ENCODE measurements at regions not wholly inside any gene's neighbourhood (a gene's known extent, or its start where the extent isn't known, plus 50 kb on each side); places are given as distances from the start of the nearest gene placed in this dataset.
"Not testable (repeated sequence)": the region's sequence is repeated elsewhere in the genome, so short reads cannot be mapped to it uniquely, and the experiment has no call there.

DNA sequence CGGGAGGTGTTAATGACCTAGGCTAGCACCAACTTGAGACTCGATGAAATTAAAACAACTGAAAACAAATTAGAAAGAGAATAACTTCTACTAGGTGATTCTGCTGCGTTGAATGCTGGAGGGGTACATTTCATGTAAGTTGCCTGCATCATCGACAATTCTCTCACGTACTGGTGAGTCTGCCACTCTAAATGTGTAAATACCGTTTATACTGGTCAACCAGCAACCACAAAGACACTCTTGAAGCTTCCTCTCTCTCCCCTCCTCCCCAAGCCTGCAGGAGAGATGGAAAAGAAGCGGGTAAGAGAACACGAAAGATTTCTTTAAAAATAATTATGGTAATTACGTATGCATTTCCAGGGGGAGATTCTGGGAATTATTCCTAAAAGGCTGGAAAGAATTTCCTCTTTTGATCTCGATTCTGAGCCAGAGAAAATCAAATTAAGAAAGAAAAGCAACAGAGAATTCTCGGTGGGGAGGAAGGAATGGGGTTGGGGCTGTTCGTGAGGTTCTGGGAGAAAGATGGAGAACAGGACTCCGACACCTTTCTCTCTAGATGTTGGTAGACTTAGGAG lies 68.6 kb upstream of the MRTFB start:
- no peak for DNase-seq

DNA sequence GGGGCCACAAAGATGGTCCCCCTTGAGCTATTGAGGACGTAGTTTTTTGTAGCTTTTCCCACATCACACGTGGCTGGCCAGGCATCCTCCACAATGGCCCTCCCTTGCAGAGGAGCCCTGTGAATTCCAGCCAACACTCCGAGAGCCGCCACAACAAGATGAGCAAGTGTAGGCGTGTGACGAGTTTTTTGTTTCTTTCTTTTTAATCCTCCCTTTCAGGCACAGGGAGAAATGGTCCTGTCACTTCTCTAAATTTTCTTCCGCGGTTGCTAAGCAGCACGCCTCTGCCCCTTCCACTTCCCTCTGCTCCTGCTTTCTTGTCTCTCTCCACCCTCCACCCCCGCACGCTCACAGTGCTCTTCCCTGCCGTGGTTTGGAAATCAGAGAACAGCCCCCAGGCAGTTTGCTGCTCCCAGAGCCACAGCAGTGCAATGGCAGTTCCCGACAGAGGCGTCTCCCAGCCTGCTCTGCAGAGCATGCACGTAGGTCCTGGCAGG lies 68.0 kb upstream of the MRTFB start:
- DNase-seq = peak; percentile 26

DNA sequence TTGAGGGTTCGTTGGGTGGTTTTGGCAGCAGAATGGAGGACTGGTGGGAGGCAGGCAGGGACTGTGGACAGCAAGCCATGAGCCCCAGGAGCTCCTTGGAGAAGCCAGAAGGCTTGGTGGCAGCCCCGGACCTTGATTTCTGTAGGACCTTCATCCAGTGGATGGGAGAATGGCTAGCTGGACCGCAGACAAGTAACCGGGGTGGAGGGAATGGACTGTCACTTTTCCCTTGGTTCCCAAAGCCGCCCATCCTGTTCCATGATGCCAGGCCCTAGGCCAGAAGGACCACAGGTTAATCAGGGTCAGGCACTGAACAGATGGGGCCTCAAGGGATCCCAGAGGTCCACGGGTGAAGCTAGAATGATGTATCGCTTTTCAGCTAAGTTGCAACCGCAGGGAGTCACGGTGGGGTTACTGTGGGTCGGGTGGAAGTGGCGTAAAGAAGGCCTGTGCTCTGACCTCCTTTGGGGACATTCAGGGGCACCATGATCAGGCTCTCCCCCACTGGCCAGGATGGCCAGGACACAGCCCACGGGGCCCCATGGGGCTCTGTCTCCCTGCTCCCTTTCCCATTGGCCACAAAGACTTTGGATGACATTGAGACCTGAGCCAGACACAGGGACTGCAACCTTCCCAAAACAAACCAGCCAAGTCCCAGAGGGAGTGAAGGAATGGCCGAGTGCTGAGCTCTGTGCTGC lies 66.9 kb upstream of the MRTFB start:
- no peak for DNase-seq

- DNase-seq = no peak
These were observed 66.3 kb upstream of the MRTFB start for GRCh38 chr16:14004729-14005315.

DNA sequence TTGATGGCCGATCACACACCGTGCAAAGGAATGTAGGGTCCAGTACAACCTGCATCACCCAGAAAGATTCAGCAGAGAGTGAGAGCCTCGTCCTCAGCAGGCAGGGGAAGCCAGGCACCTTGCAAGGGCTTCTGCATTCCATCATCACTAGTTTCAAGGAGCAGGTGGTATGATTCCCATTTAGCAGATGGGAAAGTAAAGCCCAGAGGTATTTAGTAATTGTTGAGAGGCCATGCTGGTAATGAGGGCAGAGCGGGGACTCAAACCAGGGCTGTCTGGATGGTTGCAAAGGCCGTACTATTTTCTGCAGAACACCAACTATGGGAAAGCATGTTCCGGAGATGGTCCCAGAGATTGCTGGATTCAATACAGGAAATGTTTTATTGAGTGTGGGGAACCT lies 65.8 kb upstream of the MRTFB start:
- no peak for DNase-seq

DNA sequence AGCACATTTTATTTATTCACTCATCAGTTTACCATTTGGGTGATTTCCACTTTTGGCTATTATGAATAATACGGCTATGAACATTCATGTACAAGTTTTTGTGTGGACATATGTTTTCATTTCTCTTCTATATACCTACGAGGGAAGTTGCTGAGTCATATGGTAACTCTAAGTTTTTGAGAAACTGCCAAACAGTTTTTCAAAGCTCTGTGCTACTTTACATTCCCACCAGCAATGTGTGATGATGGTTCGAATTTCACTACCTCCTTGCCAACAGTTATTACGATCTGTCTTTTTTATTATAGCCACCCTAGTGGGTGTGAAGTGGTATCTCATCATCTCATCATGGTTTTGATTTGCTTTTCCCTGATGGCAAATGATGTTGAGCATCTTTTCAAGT lies 63.7 kb upstream of the MRTFB start:
- no peak for DNase-seq

DNA sequence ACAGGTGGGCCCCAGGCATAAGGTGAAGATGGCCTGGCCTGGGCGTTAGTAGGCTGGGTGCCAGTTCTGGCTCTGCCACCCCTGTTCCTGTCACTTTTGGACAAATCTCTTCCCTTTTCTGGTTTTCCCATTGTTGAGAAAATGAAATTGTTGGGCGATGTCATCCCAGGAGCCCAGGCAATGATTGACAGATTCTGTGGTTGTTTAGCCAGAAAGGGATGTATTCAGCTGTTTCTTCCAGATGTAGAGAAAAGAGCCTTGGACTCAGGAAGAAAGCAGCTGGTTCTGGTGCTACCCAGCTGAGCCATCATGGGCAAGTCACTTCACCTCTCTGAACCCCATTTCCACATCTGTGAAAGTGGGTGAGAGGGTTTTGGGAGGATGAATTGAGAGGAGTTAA lies 60.1 kb upstream of the MRTFB start:
- DNase-seq = no peak

- no peak for DNase-seq
These were observed 59.3 kb upstream of the MRTFB start for GRCh38 chr16:14011846-14012245.

DNA sequence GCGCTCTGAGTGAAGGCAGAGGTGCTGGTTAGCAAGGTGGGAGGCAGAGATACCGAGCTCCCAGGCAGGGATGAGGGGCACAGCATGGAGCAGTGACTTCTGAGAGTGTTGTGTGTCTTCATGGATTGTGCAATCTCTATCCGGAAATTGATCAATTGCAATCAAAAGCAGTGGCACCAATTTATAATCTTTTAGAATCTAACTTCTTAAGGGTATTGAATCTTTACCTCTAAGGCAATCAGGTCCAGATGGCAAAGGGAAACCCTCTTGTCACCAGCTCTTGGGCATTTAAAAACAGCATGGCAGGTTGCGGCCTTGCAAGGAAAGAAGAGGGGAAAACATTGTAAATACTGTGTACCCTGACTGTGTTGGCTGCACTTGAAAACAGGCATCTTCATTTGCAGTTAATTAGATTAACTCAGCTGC lies 58.0 kb upstream of the MRTFB start:
- DNase-seq = no peak

DNA sequence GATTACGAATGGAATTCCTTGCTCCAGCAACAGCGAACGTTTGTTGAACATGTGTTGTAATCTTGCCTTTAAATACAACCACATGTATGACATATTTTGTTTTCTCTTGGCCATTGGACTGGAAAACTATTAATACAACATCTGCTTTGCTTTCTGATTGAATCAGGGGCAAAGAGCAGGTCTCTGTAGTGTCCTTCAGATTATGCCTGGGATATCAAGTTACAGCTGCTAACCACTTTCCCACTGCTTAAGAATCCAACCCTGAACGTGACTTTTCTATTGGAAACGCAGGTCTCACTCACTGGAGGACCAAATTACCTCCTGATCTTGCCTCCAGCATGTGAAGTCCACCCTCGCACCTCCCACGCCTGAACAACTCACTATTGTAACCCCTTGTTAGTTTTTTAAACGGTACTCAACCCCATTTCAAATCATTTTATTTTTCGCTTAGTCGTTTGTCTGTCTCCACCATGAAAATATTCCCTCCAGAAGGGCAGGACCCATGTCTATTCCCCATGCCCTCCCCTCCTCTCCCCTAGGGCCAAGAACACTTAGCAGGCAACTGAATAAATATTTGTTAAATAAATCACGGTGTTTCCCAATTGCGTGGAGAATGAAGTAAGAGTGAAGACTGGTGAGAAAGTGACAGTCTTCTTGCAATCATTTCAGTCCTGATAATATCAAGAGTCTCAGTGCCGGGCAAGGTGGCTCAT lies 57.4 kb upstream of the MRTFB start:
- peak; percentile 14 for DNase-seq

DNA sequence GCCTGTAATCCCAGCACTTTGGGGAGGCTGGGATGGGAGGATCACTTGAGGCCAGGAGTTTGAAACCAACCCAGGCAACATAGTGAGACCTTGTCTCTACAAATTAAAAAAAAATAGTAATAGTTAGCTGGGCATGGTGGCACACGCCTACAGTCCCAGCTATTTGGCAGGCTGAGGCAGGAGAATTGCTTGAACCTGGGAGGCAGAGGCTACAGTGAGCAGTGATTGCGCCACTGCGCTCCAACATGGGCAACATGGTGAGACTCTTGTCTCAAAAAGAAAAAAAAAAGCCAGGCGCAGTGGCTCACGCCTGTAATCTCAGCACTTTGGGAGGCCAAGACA lies 56.9 kb upstream of the MRTFB start:
- DNase-seq = no peak

DNA sequence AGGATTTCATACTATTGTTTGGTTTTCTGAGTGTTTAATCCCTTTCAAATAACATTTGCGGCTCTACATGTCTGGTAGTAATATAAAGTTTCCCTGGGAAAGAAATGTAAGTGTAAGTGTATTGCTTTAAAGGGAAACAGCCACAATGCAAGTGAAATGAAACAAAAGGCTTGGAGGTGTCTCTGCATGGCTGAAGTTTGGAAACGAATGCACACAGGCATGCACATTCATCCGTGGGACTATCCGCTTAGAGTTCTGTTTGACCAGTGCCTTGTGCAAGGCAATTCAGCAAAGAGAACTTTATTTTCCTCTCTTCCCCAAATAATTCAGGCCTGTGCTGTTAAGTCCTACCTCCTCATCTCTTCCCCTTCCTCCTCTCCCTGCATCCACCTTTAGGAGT lies 56.1 kb upstream of the MRTFB start:
- no peak for DNase-seq

GRCh38 chr16:14015461-14015860 lies 55.7 kb upstream of the MRTFB start:
- DNase-seq = no peak

DNA sequence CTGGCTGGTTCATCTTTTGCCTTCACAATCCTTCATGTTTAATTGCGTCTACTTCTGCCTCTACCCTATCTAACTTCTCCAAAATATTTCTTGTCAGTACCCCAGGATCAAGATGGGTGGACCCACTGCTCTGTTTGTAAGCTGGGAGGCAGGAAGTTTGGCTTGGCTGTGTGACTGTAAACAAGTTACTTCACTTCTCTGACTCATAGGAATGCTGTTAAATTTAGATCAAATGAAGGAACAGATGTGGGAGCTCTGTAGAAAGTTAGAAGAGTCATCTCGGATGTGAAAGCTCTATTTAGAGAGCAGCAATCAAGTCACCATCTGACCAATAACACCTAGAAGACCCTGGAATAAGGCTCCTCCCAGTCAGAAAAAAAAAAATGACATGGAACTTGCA lies 55.2 kb upstream of the MRTFB start:
- no peak for DNase-seq

- not testable (repeated sequence) for DNase-seq
These were observed 54.8 kb upstream of the MRTFB start for GRCh38 chr16:14016362-14016761.

- DNase-seq = no peak
These were observed 53.2 kb upstream of the MRTFB start for GRCh38 chr16:14017886-14018285.

DNA sequence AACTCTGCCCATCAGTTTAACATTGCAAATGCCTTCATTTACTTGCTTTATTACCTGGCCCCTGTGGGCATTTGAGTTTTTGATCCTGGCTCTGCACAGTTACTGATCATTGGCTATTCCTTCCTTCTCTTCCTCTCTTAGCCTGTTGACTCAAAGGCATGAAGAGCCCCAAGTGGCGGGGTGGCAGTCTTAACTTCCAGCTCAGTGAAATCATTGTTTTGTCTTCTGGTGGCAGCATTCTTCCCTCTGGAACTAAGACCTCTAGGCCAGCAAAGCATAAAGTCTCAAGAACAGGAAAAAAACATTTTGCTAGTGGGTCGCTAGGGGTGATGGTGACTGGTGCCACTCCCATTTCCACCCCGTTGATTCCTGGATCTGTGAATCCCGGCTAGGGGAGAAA lies 52.3 kb upstream of the MRTFB start:
- DNase-seq = no peak

DNA sequence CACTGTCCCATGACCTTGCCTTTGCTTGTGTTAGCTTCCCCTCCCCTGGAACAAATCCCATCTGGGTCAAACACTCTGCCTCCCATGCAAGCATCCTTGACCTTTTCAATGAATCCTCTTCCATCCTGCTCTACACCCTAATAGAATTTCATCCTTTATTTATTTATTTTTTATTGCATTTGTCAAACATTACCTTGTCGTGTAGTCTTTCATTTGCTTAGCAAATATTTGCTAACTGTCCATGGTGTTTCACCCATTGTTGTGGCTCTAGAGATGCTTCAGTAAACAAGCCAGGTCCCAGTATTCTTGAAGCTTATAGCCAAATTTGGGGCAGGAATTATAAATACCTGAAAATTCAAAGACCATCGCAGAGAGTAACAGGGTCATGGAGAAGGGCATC lies 51.0 kb upstream of the MRTFB start:
- DNase-seq = no peak

Measured in GOT3 (cell line).